Middle frontal gyrus (tissue), 1 donor: ENCODE measurements at regions not wholly inside any gene's neighbourhood (a gene's known extent, or its start where the extent isn't known, plus 50 kb on each side); places are given as distances from the start of the nearest gene placed in this dataset.
"Not testable (repeated sequence)": the region's sequence is repeated elsewhere in the genome, so short reads cannot be mapped to it uniquely, and the experiment has no call there.

Experiments used
- DNase-seq: peaks from one replicate; pipeline ENCODE4 v3.0.0-alpha.2; 2015; ENCODE audit warnings: low spot score; ENCODE audit errors: extremely low spot score

- not testable (repeated sequence) for DNase-seq
Measured at GRCh38 chr2:82175210-82175609, 1870.7 kb upstream of the LRRTM1 start.

- no peak for DNase-seq
Measured at GRCh38 chr2:82172483-82172882, 1867.9 kb upstream of the LRRTM1 start.

- DNase-seq = no peak
Measured at GRCh38 chr2:82169379-82169778, 1864.8 kb upstream of the LRRTM1 start.

GRCh38 chr2:82165377-82165776, 1860.8 kb upstream of the LRRTM1 start:
- DNase-seq = no peak

- DNase-seq = no peak
Measured at GRCh38 chr2:82158150-82158549, 1853.6 kb upstream of the LRRTM1 start.

GRCh38 chr2:82155469-82155868, 1850.9 kb upstream of the LRRTM1 start:
- DNase-seq = no peak

- no peak for DNase-seq
Measured at GRCh38 chr2:82143343-82143742, 1838.8 kb upstream of the LRRTM1 start.

- DNase-seq = no peak
Measured at GRCh38 chr2:82139979-82140611, 1835.5 kb upstream of the LRRTM1 start.

- DNase-seq = no peak
Measured at GRCh38 chr2:82137441-82137840, 1832.9 kb upstream of the LRRTM1 start.

GRCh38 chr2:82128051-82128450, 1823.5 kb upstream of the LRRTM1 start:
- no peak for DNase-seq

- no peak for DNase-seq
Measured at GRCh38 chr2:82124629-82125028, 1820.1 kb upstream of the LRRTM1 start.

GRCh38 chr2:82120654-82121053, 1816.1 kb upstream of the LRRTM1 start:
- DNase-seq = no peak

- no peak for DNase-seq
Measured at GRCh38 chr2:82120115-82120514, 1815.6 kb upstream of the LRRTM1 start.

- no peak for DNase-seq
Measured at GRCh38 chr2:82109418-82109817, 1804.9 kb upstream of the LRRTM1 start.

- DNase-seq = no peak
Measured at GRCh38 chr2:82098617-82099016, 1794.1 kb upstream of the LRRTM1 start.

GRCh38 chr2:82089518-82089917, 1785.0 kb upstream of the LRRTM1 start:
- no peak for DNase-seq

GRCh38 chr2:82084679-82085392, 1780.3 kb upstream of the LRRTM1 start:
- DNase-seq = no peak

GRCh38 chr2:82075875-82076274, 1771.3 kb upstream of the LRRTM1 start:
- no peak for DNase-seq

- DNase-seq = no peak
Measured at GRCh38 chr2:82062463-82062862, 1757.9 kb upstream of the LRRTM1 start.

- no peak for DNase-seq
Measured at GRCh38 chr2:82055846-82056245, 1751.3 kb upstream of the LRRTM1 start.

GRCh38 chr2:82043867-82044266, 1739.3 kb upstream of the LRRTM1 start:
- DNase-seq = no peak

GRCh38 chr2:82027921-82028615, 1723.5 kb upstream of the LRRTM1 start:
- DNase-seq = no peak

GRCh38 chr2:82023710-82024109, 1719.2 kb upstream of the LRRTM1 start:
- no peak for DNase-seq
